ENCODE measurements at regions not wholly inside any gene's neighbourhood (a gene's known extent, or its start where the extent isn't known, plus 50 kb on each side); places are given as distances from the start of the nearest gene placed in this dataset.
A peak's percentile ranks its signal among the peaks of the same experiment; 100 is the strongest.
"Not testable (repeated sequence)": the region's sequence is repeated elsewhere in the genome, so short reads cannot be mapped to it uniquely, and the experiment has no call there.

GRCh38 chr6:88499436-88499835 is 333.3 kb upstream of the CNR1 start:
- no peak for DNase-seq

- DNase-seq: not testable (repeated sequence)
Observed at GRCh38 chr6:88497403-88497802, 331.3 kb upstream of the CNR1 start.

- no peak for DNase-seq
Observed at GRCh38 chr6:88494401-88495140, 328.4 kb upstream of the CNR1 start.

GRCh38 chr6:88493717-88494116 is 327.6 kb upstream of the CNR1 start:
- DNase-seq: no peak

GRCh38 chr6:88492824-88493223 is 326.7 kb upstream of the CNR1 start:
- no peak for DNase-seq

GRCh38 chr6:88492241-88492640 is 326.1 kb upstream of the CNR1 start:
- no peak for DNase-seq

GRCh38 chr6:88491266-88491880 is 325.2 kb upstream of the CNR1 start:
- DNase-seq: no peak

- DNase-seq: no peak
Observed at GRCh38 chr6:88490908-88491264, 324.7 kb upstream of the CNR1 start.

- DNase-seq: no peak
Observed at GRCh38 chr6:88490195-88490907, 324.2 kb upstream of the CNR1 start.

- no peak for DNase-seq
Observed at GRCh38 chr6:88483424-88483823, 317.3 kb upstream of the CNR1 start.

GRCh38 chr6:88482465-88482864 is 316.3 kb upstream of the CNR1 start:
- DNase-seq: no peak

- no peak for DNase-seq
Observed at GRCh38 chr6:88481519-88481918, 315.4 kb upstream of the CNR1 start.

GRCh38 chr6:88480816-88481215 is 314.7 kb upstream of the CNR1 start:
- no peak for DNase-seq

GRCh38 chr6:88477413-88477812 is 311.3 kb upstream of the CNR1 start:
- DNase-seq: peak in 1 of 2 donors; percentile 6

- DNase-seq: no peak
Observed at GRCh38 chr6:88476388-88476787, 310.2 kb upstream of the CNR1 start.

- no peak for DNase-seq
Observed at GRCh38 chr6:88474720-88475119, 308.6 kb upstream of the CNR1 start.

GRCh38 chr6:88473589-88473988 is 307.4 kb upstream of the CNR1 start:
- no peak for DNase-seq

GRCh38 chr6:88472851-88473525 is 306.8 kb upstream of the CNR1 start:
- DNase-seq: no peak

- no peak for DNase-seq
Observed at GRCh38 chr6:88459643-88460042, 293.5 kb upstream of the CNR1 start.

GRCh38 chr6:88459189-88459588 is 293.0 kb upstream of the CNR1 start:
- DNase-seq: no peak

GRCh38 chr6:88458662-88459061 is 292.5 kb upstream of the CNR1 start:
- no peak for DNase-seq

GRCh38 chr6:88456221-88456859 is 290.2 kb upstream of the CNR1 start:
- DNase-seq: no peak

- no peak for DNase-seq
Observed at GRCh38 chr6:88455317-88455716, 289.2 kb upstream of the CNR1 start.

All from inflammatory macrophage (primary cell).